A549 (cell line): ENCODE measurements at regions not wholly inside any gene's neighbourhood (a gene's known extent, or its start where the extent isn't known, plus 50 kb on each side); places are given as distances from the start of the nearest gene placed in this dataset.

Experiments used
- ATAC-seq, 2 experiments: fragments of 200-7000 bp in 1 of 2; fragments of >200 bp in 1 of 2; cut with Nextera tagmentation in 1 of 2; cut with Tn5 transposase in 1 of 2; 3 replicates each; pipeline versions ENCODE4 v1.8.0 to v1.9.1; 2018 to 2020; ENCODE audit warnings: mild to moderate bottlenecking in 1 of 2, moderate library complexity in 1 of 2
- CTCF ChIA-PET: fragments of 300-600 bp; sonication (Branson Sonifier 250); formaldehyde crosslinking; extraction: SDS; loops from one replicate; lab custom pipeline; 2021; ENCODE audit warnings: antibody characterized with exemption, inconsistent platforms; lab: Yijun Ruan, JAX
- POLR2A ChIA-PET: fragments of 350-600 bp; formaldehyde crosslinking; extraction: SDS; loops from one replicate; lab custom pipeline; 2021; ENCODE audit warnings: antibody characterized with exemption, inconsistent platforms; lab: Yijun Ruan, JAX
- DNase-seq, 2 experiments: peaks; one replicate each; pipeline versions ENCODE4 v3.0.0 to v3.0.0-alpha.2; 2011 to 2016; ENCODE audit warnings: low read depth in 1 of 2, low spot score in 1 of 2
- FAIRE-seq: peaks from 2 replicates; lab custom pipeline; 2011; peaks lifted over from hg19 to GRCh38; lab: Jason Lieb, UNC
- H3K27ac ChIP-seq, 2 experiments: fragments of >200 bp; sonication (Bioruptor Twin); formaldehyde crosslinking; 3 replicates each; pipeline ENCODE4 v1.5.1; 2016 to 2017
- H3K4me1 ChIP-seq: fragments of >200 bp; sonication (Bioruptor Twin); formaldehyde crosslinking; 3 replicates; pipeline ENCODE4 v1.6.1; 2016
- H3K4me2 ChIP-seq: fragments of >200 bp; sonication (Bioruptor Twin); formaldehyde crosslinking; 3 replicates; pipeline ENCODE4 v1.6.1; 2016
- H3K4me3 ChIP-seq: fragments of >200 bp; sonication (Bioruptor Twin); formaldehyde crosslinking; 3 replicates; pipeline ENCODE4 v1.5.1; 2016
- H3K9me3 ChIP-seq: fragments of >200 bp; sonication (Bioruptor Twin); formaldehyde crosslinking; 3 replicates; pipeline ENCODE4 v1.6.1; 2016
- ATOH8 ChIP-seq: fragments of 250-450 bp; sonication (Bioruptor Pico); IDR thresholded peaks from 2 replicates; pipeline ENCODE4 v1.5.0; 2020; ENCODE audit warnings: low read depth, mild to moderate bottlenecking, moderate library complexity
- BCL3 ChIP-seq: fragments of >200 bp; sonication (Bioruptor Twin); formaldehyde crosslinking; IDR thresholded peaks from 3 replicates; pipeline ENCODE4 v1.6.1; 2016
- CHD2 ChIP-seq: fragments of 150-350 bp; IDR thresholded peaks from 2 replicates; pipeline ENCODE4 v1.6.1; 2014; ENCODE audit warnings: low read length; ENCODE audit not compliant: partially characterized antibody
- CTCF ChIP-seq: fragments of >200 bp; sonication (Bioruptor Twin); formaldehyde crosslinking; IDR thresholded peaks from 3 replicates; pipeline ENCODE4 v1.5.1; 2016
- EP300 ChIP-seq, 2 experiments: fragments of >200 bp; sonication (Bioruptor Twin); formaldehyde crosslinking; IDR thresholded peaks; 2 replicates in 1 of 2; 3 replicates in 1 of 2; pipeline ENCODE4 v1.6.1; 2016 to 2017
- ESRRA ChIP-seq: fragments of 150-350 bp; IDR thresholded peaks from 2 replicates; pipeline ENCODE4 v1.6.1; 2014; ENCODE audit warnings: mild to moderate bottlenecking, low read length, borderline replicate concordance
- FOSB ChIP-seq: fragments of 250-450 bp; sonication (Bioruptor Pico); IDR thresholded peaks from 2 replicates; pipeline ENCODE4 v1.5.0; 2020; ENCODE audit warnings: mild to moderate bottlenecking, moderate library complexity
- FOSL2 ChIP-seq, 2 experiments: fragments of 450-650 bp in 1 of 2; fragments of >200 bp in 1 of 2; sonication (Bioruptor Twin) in 1 of 2; formaldehyde crosslinking; IDR thresholded peaks; 2 replicates each; pipeline versions ENCODE4 v1.5.0 to v1.6.1; 2016 to 2020; ENCODE audit warnings: mild to moderate bottlenecking in 1 of 2, moderate library complexity in 1 of 2
- FOXS1 ChIP-seq: fragments of 250-450 bp; sonication (Bioruptor Pico); IDR thresholded peaks from 2 replicates; pipeline ENCODE4 v1.5.0; 2020; ENCODE audit warnings: mild to moderate bottlenecking, moderate library complexity
- HEYL ChIP-seq: fragments of 250-450 bp; sonication (Bioruptor Pico); IDR thresholded peaks from 2 replicates; pipeline ENCODE4 v1.8.0; 2021; ENCODE audit warnings: mild to moderate bottlenecking, moderate library complexity
- HOXB13 ChIP-seq: fragments of 250-450 bp; sonication (Bioruptor Pico); IDR thresholded peaks from 2 replicates; pipeline ENCODE4 v1.5.0; 2020; ENCODE audit warnings: low read depth, mild to moderate bottlenecking, moderate library complexity
- HOXB5 ChIP-seq: fragments of 250-450 bp; sonication (Bioruptor Pico); IDR thresholded peaks from 2 replicates; pipeline ENCODE4 v1.5.0; 2020; ENCODE audit warnings: mild to moderate bottlenecking, moderate library complexity
- JUN ChIP-seq, 2 experiments: fragments of >200 bp; sonication (Bioruptor Twin); formaldehyde crosslinking; IDR thresholded peaks; 2 replicates in 1 of 2; 3 replicates in 1 of 2; pipeline ENCODE4 v1.6.1; 2016 to 2017
- JUNB ChIP-seq: fragments of >200 bp; sonication (Bioruptor Twin); formaldehyde crosslinking; IDR thresholded peaks from 2 replicates; pipeline ENCODE4 v1.6.1; 2016
- KDM1A ChIP-seq: fragments of 200-600 bp; sonication (generic); IDR thresholded peaks from 2 replicates; pipeline ENCODE4 v1.6.1; 2016; ENCODE audit warnings: low read depth, mild to moderate bottlenecking
- KDM5A ChIP-seq: fragments of 200-600 bp; sonication (generic); IDR thresholded peaks from 2 replicates; pipeline ENCODE4 v1.6.1; 2016; ENCODE audit warnings: antibody characterized with exemption, mild to moderate bottlenecking
- MAFK ChIP-seq: fragments of 450-650 bp; IDR thresholded peaks from 2 replicates; pipeline ENCODE4 v1.6.1; 2014; ENCODE audit not compliant: partially characterized antibody
- MAX ChIP-seq: IDR thresholded peaks from 2 replicates; pipeline ENCODE4 v1.6.1; 2012
- MAZ ChIP-seq: fragments of 150-350 bp; IDR thresholded peaks from 2 replicates; pipeline ENCODE4 v1.6.1; 2014; ENCODE audit warnings: antibody characterized with exemption, low read depth, low read length, borderline replicate concordance
- MYC ChIP-seq: IDR thresholded peaks from 2 replicates; pipeline ENCODE4 v1.6.1; 2012; ENCODE audit warnings: mild to moderate bottlenecking, inconsistent platforms, low read length, improper control_type of control experiment, borderline replicate concordance
- NFE2L2 ChIP-seq: fragments of 150-350 bp; conservative IDR thresholded peaks from 2 replicates; pipeline ENCODE4 v1.6.1; 2014; ENCODE audit warnings: low read length
- PHF8 ChIP-seq: fragments of 200-600 bp; sonication (generic); IDR thresholded peaks from 2 replicates; pipeline ENCODE4 v1.6.1; 2016; ENCODE audit warnings: low read depth, mild to moderate bottlenecking, antibody characterized with exemption, moderate library complexity, borderline replicate concordance
- TP53 ChIP-seq: fragments of 250-450 bp; sonication (Bioruptor Pico); IDR thresholded peaks from 2 replicates; pipeline ENCODE4 v1.5.0; 2021; ENCODE audit warnings: mild to moderate bottlenecking, moderate library complexity
- ZNF302 ChIP-seq: fragments of 250-450 bp; sonication (Bioruptor Pico); IDR thresholded peaks from 2 replicates; pipeline ENCODE4 v1.9.0; 2021; ENCODE audit warnings: inconsistent platforms, mild to moderate bottlenecking, moderate library complexity
- WGBS: methylation state at CpG from one replicate; pipeline ENCODE4 v1.1.6; 2017; ENCODE audit errors: missing lambda C conversion rate; 5-methylcytosine and 5-hydroxymethylcytosine counted together
- TF ChIP-seq, protein P1 (sequence below): fragments of >200 bp; sonication (Bioruptor Twin); formaldehyde crosslinking; IDR thresholded peaks from 2 replicates; pipeline ENCODE4 v1.6.1; 2016
- TF ChIP-seq, protein P2 (sequence below): fragments of 450-650 bp; IDR thresholded peaks from 2 replicates; pipeline ENCODE4 v1.6.1; 2014; ENCODE audit warnings: antibody characterized with exemption
- TF ChIP-seq, protein P3 (sequence below): IDR thresholded peaks from 2 replicates; pipeline ENCODE4 v1.6.1; 2012; ENCODE audit warnings: low read depth, borderline replicate concordance

- POLR2A ChIA-PET: no interaction called here
- 22% methylated on average over 9 of the region's 9 CpGs for WGBS
- no peak for TF ChIP-seq FOSL2 (IDR thresholded peaks at IDR 0.05)
- no peak for TF ChIP-seq FOSL2 (CRISPR knock-in tag; IDR thresholded peaks at IDR 0.05)
- no peak for TF ChIP-seq HOXB13 (CRISPR knock-in tag)
- TF ChIP-seq, protein P1, sequence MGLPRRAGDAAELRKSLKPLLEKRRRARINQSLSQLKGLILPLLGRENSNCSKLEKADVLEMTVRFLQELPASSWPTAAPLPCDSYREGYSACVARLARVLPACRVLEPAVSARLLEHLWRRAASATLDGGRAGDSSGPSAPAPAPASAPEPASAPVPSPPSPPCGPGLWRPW: no peak
- TF ChIP-seq, protein P2, sequence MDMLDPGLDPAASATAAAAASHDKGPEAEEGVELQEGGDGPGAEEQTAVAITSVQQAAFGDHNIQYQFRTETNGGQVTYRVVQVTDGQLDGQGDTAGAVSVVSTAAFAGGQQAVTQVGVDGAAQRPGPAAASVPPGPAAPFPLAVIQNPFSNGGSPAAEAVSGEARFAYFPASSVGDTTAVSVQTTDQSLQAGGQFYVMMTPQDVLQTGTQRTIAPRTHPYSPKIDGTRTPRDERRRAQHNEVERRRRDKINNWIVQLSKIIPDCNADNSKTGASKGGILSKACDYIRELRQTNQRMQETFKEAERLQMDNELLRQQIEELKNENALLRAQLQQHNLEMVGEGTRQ: no peak
- no peak for TF ChIP-seq MAFK
- TF ChIP-seq MAZ: no peak
- TF ChIP-seq KDM1A: no peak
- TF ChIP-seq MAX: no peak
- no peak for TF ChIP-seq TP53
- no peak for TF ChIP-seq MYC
- TF ChIP-seq BCL3: no peak
- TF ChIP-seq, protein P3, sequence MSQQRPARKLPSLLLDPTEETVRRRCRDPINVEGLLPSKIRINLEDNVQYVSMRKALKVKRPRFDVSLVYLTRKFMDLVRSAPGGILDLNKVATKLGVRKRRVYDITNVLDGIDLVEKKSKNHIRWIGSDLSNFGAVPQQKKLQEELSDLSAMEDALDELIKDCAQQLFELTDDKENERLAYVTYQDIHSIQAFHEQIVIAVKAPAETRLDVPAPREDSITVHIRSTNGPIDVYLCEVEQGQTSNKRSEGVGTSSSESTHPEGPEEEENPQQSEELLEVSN: no peak
- TF ChIP-seq FOSB (CRISPR knock-in tag): no peak
- H3K4me1 ChIP-seq: no peaks in the 10 kb centered on the region
- no peak for FAIRE-seq
- H3K4me3 ChIP-seq: no peak overlapping the region
- CTCF ChIA-PET: interaction anchor here (1.3 to 1.5 kb wide), 2 partner anchors 8 to 35 kb away, joined by 3 to 5 read pairs; no protein-coding TSS in a partner anchor
- H3K27ac ChIP-seq: no peak overlapping the region
- peaks cover 2% of the 10 kb centered on the region; the same call in 1 of the 3 replicates for H3K9me3 ChIP-seq
- no peak for DNase-seq
- no peak overlapping the region for H3K4me2 ChIP-seq
- peak in 1 of 2 experiments; percentile 38; a peak in 3 of 6 replicates for ATAC-seq
Observed at GRCh38 chr15:61798631-61799030, 261.6 kb downstream of the VPS13C start.

DNA sequence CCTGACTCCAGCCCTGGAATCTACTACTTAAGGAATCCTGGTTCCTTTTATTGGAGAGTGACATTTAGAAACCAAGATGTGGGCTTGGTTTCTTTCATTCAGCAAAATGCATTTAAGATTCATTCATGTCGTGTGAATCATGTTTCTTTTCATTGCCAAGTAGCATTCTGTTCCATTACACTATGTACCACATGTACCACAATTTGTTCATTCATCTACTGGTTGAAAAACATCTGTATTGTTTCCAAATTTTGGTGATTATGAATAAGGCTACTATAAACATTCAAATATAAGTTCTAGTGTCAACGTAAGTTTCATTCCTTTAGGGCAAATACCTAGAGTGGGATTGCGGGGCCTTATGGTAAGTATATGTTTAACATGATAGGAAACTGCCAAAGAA lies 264.2 kb downstream of the VPS13C start:
- Histone ChIP-seq H3K9me3 (peaks cover 2% of the 10 kb centered on the region; the same call in 2 of the 3 replicates), H3K27ac (no peak overlapping the region), H3K4me3 (no peak overlapping the region), H3K4me1 (no peaks in the 10 kb centered on the region), H3K4me2 (no peak overlapping the region)
- WGBS: 10% methylated on average over 3 of the region's 3 CpGs
- no peak for TF ChIP-seq FOSB (CRISPR knock-in tag)
- FAIRE-seq (peak; percentile 23), DNase-seq (no peak), ATAC-seq (no peak)
- CTCF ChIA-PET: no interaction called here
- POLR2A ChIA-PET: no interaction called here

DNA sequence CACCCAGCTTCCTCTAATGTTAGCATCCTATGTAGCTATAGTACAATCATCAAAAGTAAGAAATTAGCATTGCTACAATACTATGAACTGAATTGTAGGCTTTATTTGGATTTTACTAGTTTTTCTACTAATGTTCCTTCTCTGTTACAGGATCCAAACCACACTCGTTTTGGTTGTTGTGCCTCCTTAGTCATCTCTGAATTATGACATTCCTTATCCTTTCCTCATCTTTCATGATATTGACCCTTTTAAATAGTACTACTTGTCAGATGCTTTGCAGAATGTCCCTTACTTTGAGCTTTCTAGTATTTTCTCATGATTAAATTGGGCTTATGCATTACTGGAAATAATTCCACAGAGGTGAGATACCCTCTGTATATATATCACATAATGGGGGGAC lies 265.4 kb downstream of the VPS13C start:
- no peak overlapping the region for H3K4me2 ChIP-seq
- no peak overlapping the region for H3K27ac ChIP-seq
- no peaks in the 10 kb centered on the region; the same call in 1 of the 3 replicates for H3K9me3 ChIP-seq
- no peaks in the 10 kb centered on the region for H3K4me1 ChIP-seq
- no peak for FAIRE-seq
- ChIA-PET CTCF (interaction anchor here (1.4 kb wide), 1 partner anchor 41 kb away, joined by 5 read pairs; no protein-coding TSS in a partner anchor), POLR2A (no interaction called here)
- WGBS: 2% methylated on average over 1 of the region's 1 CpG
- DNase-seq: no peak
- ATAC-seq: no peak
- no peak overlapping the region for H3K4me3 ChIP-seq
- TF ChIP-seq NFE2L2: no peak
- no peak for TF ChIP-seq HEYL (CRISPR knock-in tag)
- no peak for TF ChIP-seq EP300 (IDR thresholded peaks at IDR 0.05)
- no peak for TF ChIP-seq JUNB
- TF ChIP-seq CHD2: no peak
- TF ChIP-seq ESRRA: no peak
- TF ChIP-seq CTCF: no peak
- no peak for TF ChIP-seq ATOH8 (CRISPR knock-in tag)
- TF ChIP-seq, protein P3: no peak
- TF ChIP-seq JUN (IDR thresholded peaks at IDR 0.05): no peak
- no peak for TF ChIP-seq FOSB (CRISPR knock-in tag)
- TF ChIP-seq FOXS1: no peak
- no peak for TF ChIP-seq KDM5A
- TF ChIP-seq ZNF302 (CRISPR knock-in tag): no peak
- no peak for TF ChIP-seq HOXB5
- TF ChIP-seq PHF8: no peak
